Esophagus muscularis mucosa (tissue), 4 donors: ENCODE measurements at regions not wholly inside any gene's neighbourhood (a gene's known extent, or its start where the extent isn't known, plus 50 kb on each side); places are given as distances from the start of the nearest gene placed in this dataset.

Experiments used
- CTCF ChIP-seq, 3 experiments: fragments of 200-600 bp in 2 of 3; fragments of 450-650 bp in 1 of 3; sonication (generic) in 2 of 3; IDR thresholded peaks; one replicate each; pipeline ENCODE4 v1.5.1; 2017 to 2019; ENCODE audit warnings: antibody characterized with exemption in 3 of 3, mild to moderate bottlenecking in 2 of 3, moderate library complexity in 1 of 3
- EP300 ChIP-seq: sonication (generic); formaldehyde crosslinking; IDR thresholded peaks from one replicate; pipeline ENCODE4 v1.6.1; 2017; ENCODE audit warnings: antibody characterized with exemption
- POLR2A ChIP-seq: fragments of 450-650 bp; IDR thresholded peaks from one replicate; pipeline ENCODE4 v1.6.1; 2017; ENCODE audit warnings: antibody characterized with exemption, moderate library complexity, mild to moderate bottlenecking, low read depth
- POLR2AphosphoS5 ChIP-seq, 2 donors: sonication (generic); formaldehyde crosslinking; IDR thresholded peaks; one replicate each; pipeline ENCODE4 v1.6.1; 2017; ENCODE audit warnings: antibody characterized with exemption in 2 of 2

- TF ChIP-seq CTCF (IDR thresholded peaks at IDR 0.05) = no peak
- TF ChIP-seq POLR2AphosphoS5 (IDR thresholded peaks at IDR 0.05) = no peak
- TF ChIP-seq EP300 = no peak
- no peak for TF ChIP-seq POLR2A
Measured at GRCh38 chr22:49370627-49371301, 456.9 kb downstream of the BRD1 start.
